IPS-18a (cell line): ENCODE measurements at regions not wholly inside any gene's neighbourhood (a gene's known extent, or its start where the extent isn't known, plus 50 kb on each side); places are given as distances from the start of the nearest gene placed in this dataset.

Source experiments
- H3K27ac ChIP-seq: one replicate; pipeline ENCODE4 v1.5.1; 2013; ENCODE audit warnings: low read length
- H3K27me3 ChIP-seq: one replicate; pipeline ENCODE4 v1.6.1; 2013; ENCODE audit warnings: mild to moderate bottlenecking, low read length; ENCODE audit not compliant: control insufficient read depth, insufficient read depth
- H3K36me3 ChIP-seq: one replicate; pipeline ENCODE4 v1.6.1; 2013; ENCODE audit warnings: low read depth, low read length; ENCODE audit not compliant: control insufficient read depth
- H3K4me1 ChIP-seq: one replicate; pipeline ENCODE4 v1.6.1; 2013; ENCODE audit warnings: low read depth, low read length; ENCODE audit not compliant: control insufficient read depth
- H3K4me3 ChIP-seq: one replicate; pipeline ENCODE4 v1.5.1; 2013; ENCODE audit warnings: low read length
- H3K9ac ChIP-seq: one replicate; pipeline ENCODE4 v1.6.1; 2013; ENCODE audit warnings: mild to moderate bottlenecking, low read length, moderate library complexity
- H3K9me3 ChIP-seq: one replicate; pipeline ENCODE4 v1.6.1; 2013; ENCODE audit warnings: low read depth, low read length; ENCODE audit not compliant: control insufficient read depth

GRCh38 chr11:113613619-113614018 lies 92.5 kb downstream of the TMPRSS5 start:
- Histone ChIP-seq H3K36me3 (no peaks in the 10 kb centered on the region), H3K4me3 (no peak overlapping the region), H3K4me1 (peaks cover 10% of the 10 kb centered on the region), H3K27me3 (no peaks in the 10 kb centered on the region), H3K9me3 (no peaks in the 10 kb centered on the region), H3K27ac (no peak overlapping the region), H3K9ac (no peak overlapping the region)

GRCh38 chr11:113604186-113604585 lies 101.9 kb downstream of the TMPRSS5 start:
- Histone ChIP-seq H3K27me3 (no peaks in the 10 kb centered on the region), H3K4me3 (no peak overlapping the region), H3K27ac (no peak overlapping the region), H3K9ac (no peak overlapping the region), H3K9me3 (no peaks in the 10 kb centered on the region), H3K4me1 (no peaks in the 10 kb centered on the region), H3K36me3 (no peaks in the 10 kb centered on the region)

- Histone ChIP-seq H3K4me1 (no peaks in the 10 kb centered on the region), H3K4me3 (no peak overlapping the region), H3K9me3 (no peaks in the 10 kb centered on the region), H3K9ac (no peak overlapping the region), H3K27ac (no peak overlapping the region), H3K27me3 (no peaks in the 10 kb centered on the region), H3K36me3 (no peaks in the 10 kb centered on the region)
These were observed 102.6 kb downstream of the TMPRSS5 start for GRCh38 chr11:113603277-113604059.

- Histone ChIP-seq H3K4me1 (no peaks in the 10 kb centered on the region), H3K27me3 (no peaks in the 10 kb centered on the region), H3K9me3 (no peaks in the 10 kb centered on the region), H3K9ac (no peak overlapping the region), H3K36me3 (no peaks in the 10 kb centered on the region), H3K27ac (no peak overlapping the region), H3K4me3 (no peak overlapping the region)
These were observed 103.6 kb downstream of the TMPRSS5 start for GRCh38 chr11:113602483-113602882.

GRCh38 chr11:113596658-113597057 lies 109.5 kb downstream of the TMPRSS5 start:
- no peak overlapping the region for H3K9ac ChIP-seq
- no peaks in the 10 kb centered on the region for H3K27me3 ChIP-seq
- no peaks in the 10 kb centered on the region for H3K36me3 ChIP-seq
- H3K4me1 ChIP-seq: no peaks in the 10 kb centered on the region
- H3K4me3 ChIP-seq: no peak overlapping the region
- peaks cover 8% of the 10 kb centered on the region for H3K9me3 ChIP-seq
- H3K27ac ChIP-seq: no peak overlapping the region

GRCh38 chr11:113595810-113596594 lies 110.1 kb downstream of the TMPRSS5 start:
- H3K27me3 ChIP-seq: no peaks in the 10 kb centered on the region

GRCh38 chr11:113593698-113594308 lies 112.3 kb downstream of the TMPRSS5 start:
- Histone ChIP-seq H3K9ac (no peak overlapping the region), H3K4me3 (no peak overlapping the region), H3K36me3 (no peaks in the 10 kb centered on the region), H3K27me3 (no peaks in the 10 kb centered on the region), H3K27ac (no peak overlapping the region), H3K4me1 (no peaks in the 10 kb centered on the region), H3K9me3 (peaks cover 8% of the 10 kb centered on the region)

More at GRCh38 chr11:113595810-113596594, 110.1 kb downstream of the TMPRSS5 start:
- Histone ChIP-seq H3K36me3 (no peaks in the 10 kb centered on the region), H3K4me1 (no peaks in the 10 kb centered on the region), H3K27ac (no peak overlapping the region), H3K9ac (no peak overlapping the region), H3K9me3 (peaks cover 8% of the 10 kb centered on the region), H3K4me3 (no peak overlapping the region)

GRCh38 chr11:113591117-113591516 lies 115.0 kb downstream of the TMPRSS5 start:
- no peaks in the 10 kb centered on the region for H3K4me1 ChIP-seq
- H3K9ac ChIP-seq: no peak overlapping the region
- H3K9me3 ChIP-seq: peaks cover 4% of the 10 kb centered on the region
- H3K36me3 ChIP-seq: no peaks in the 10 kb centered on the region
- no peak overlapping the region for H3K27ac ChIP-seq
- H3K27me3 ChIP-seq: no peaks in the 10 kb centered on the region
- H3K4me3 ChIP-seq: no peak overlapping the region

- no peaks in the 10 kb centered on the region for H3K36me3 ChIP-seq
- H3K27ac ChIP-seq: no peak overlapping the region
- no peak overlapping the region for H3K9ac ChIP-seq
- no peaks in the 10 kb centered on the region for H3K9me3 ChIP-seq
- no peak overlapping the region for H3K4me3 ChIP-seq
- H3K4me1 ChIP-seq: no peaks in the 10 kb centered on the region
- no peaks in the 10 kb centered on the region for H3K27me3 ChIP-seq
These were observed 112.1 kb upstream of the DRD2 start for GRCh38 chr11:113587308-113587739.

GRCh38 chr11:113584371-113584770 lies 109.2 kb upstream of the DRD2 start:
- H3K4me3 ChIP-seq: no peak overlapping the region
- H3K27ac ChIP-seq: no peak overlapping the region
- H3K36me3 ChIP-seq: no peaks in the 10 kb centered on the region
- no peak overlapping the region for H3K9ac ChIP-seq
- no peaks in the 10 kb centered on the region for H3K9me3 ChIP-seq
- H3K27me3 ChIP-seq: no peaks in the 10 kb centered on the region
- H3K4me1 ChIP-seq: peaks cover 2% of the 10 kb centered on the region

GRCh38 chr11:113581713-113582112 lies 106.5 kb upstream of the DRD2 start:
- no peak overlapping the region for H3K4me3 ChIP-seq
- H3K9ac ChIP-seq: no peak overlapping the region
- no peak overlapping the region for H3K27ac ChIP-seq
- H3K36me3 ChIP-seq: no peaks in the 10 kb centered on the region
- no peaks in the 10 kb centered on the region for H3K27me3 ChIP-seq
- H3K4me1 ChIP-seq: peaks cover 23% of the 10 kb centered on the region
- H3K9me3 ChIP-seq: no peaks in the 10 kb centered on the region
